ENCODE measurements at regions not wholly inside any gene's neighbourhood (a gene's known extent, or its start where the extent isn't known, plus 50 kb on each side); places are given as distances from the start of the nearest gene placed in this dataset.

DNA sequence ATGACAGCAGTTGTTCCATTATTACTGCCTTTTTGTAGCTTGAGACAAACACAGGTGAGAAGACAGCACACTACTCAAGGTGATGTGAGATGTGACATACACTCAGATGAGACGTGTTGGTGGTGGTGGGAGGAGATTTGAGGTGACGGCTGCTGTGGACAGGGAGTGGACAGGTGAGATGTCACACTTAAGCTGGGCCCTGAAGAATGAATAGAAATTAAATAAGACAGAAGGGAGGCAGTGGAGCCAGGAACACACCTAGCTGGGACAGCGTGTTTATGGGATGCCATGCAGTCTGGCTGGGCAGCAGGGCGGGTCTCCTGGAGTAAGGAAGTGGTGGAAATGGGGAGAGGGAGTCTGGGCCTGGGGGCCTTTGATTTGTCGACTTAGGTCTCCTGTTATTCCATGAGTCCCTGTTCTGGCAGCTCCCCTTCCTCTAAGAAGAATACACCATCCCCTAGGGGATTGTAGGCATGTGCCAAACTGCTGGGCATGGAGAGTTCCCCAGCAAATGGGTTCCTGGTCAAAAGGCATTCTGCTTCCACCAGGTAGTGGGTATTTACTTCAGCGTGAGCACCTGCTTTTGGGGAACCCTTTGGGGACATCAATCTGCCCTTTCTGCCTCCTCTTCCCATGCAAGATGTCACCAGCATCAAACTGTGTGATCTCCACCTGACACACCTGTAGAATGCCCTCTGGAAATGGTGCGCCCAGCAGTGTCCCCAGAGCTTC lies 71.2 kb upstream of the ESRRB start:
- H2AFZ ChIP-seq (ENCODE audit: low read length): no peak overlapping the region
- no peak for DNase-seq (ENCODE audit: insufficient read length, low spot score, missing footprints)
- no peaks in the 10 kb centered on the region for H3K4me1 ChIP-seq (ENCODE audit: insufficient read depth, low read length)
- H3K4me3 ChIP-seq (ENCODE audit: insufficient read depth, low read length): no peak overlapping the region
- no peaks in the 10 kb centered on the region for H3K27me3 ChIP-seq (ENCODE audit: insufficient read depth, low read length)
- H3K79me2 ChIP-seq (ENCODE audit: insufficient read depth, low read length): no peaks in the 10 kb centered on the region
- no peak for TF ChIP-seq CTCF (IDR thresholded peaks at IDR 0.05; ENCODE audit: extremely low read depth, low read depth, low read length)
- H3K36me3 ChIP-seq (ENCODE audit: insufficient read depth, low read length): no peaks in the 10 kb centered on the region
- no peaks in the 10 kb centered on the region for H3K9me3 ChIP-seq (ENCODE audit: low read depth, low read length)
- H3K27ac ChIP-seq (ENCODE audit: low read depth, low read length): no peak overlapping the region
- H4K20me1 ChIP-seq (ENCODE audit: insufficient read depth, low read length): no peaks in the 10 kb centered on the region
- H3K4me2 ChIP-seq (ENCODE audit: insufficient read depth, low read length): no peak overlapping the region

- no peak for TF ChIP-seq CTCF (IDR thresholded peaks at IDR 0.05; ENCODE audit: extremely low read depth, low read depth, low read length)
Observed at GRCh38 chr14:76305268-76305826, 70.6 kb upstream of the ESRRB start.

DNA sequence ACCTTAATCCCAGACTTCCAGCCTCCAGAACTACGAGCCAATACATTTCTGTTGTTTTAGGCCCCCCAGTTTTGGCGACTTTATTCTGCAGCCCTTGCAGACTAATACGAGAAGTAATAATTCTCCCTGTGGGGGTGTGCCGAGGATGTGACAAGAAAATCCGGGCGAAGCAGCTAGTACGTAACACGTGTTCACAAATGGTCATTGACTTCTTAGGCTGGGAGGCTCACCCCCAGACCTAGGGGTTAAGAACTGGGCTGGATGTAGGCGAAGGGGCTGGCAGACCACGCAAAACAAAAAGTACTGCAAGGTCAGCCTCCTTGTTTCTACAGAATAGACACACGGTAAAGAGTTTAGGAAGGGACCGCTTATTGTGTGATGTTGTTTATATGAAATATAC lies 69.8 kb upstream of the ESRRB start:
- no peak overlapping the region for H2AFZ ChIP-seq (ENCODE audit: low read length)
- no peak for TF ChIP-seq CTCF (IDR thresholded peaks at IDR 0.05; ENCODE audit: extremely low read depth, low read depth, low read length)
- H3K4me3 ChIP-seq (ENCODE audit: insufficient read depth, low read length): no peak overlapping the region
- no peaks in the 10 kb centered on the region for H3K9me3 ChIP-seq (ENCODE audit: low read depth, low read length)
- no peak overlapping the region for H3K27ac ChIP-seq (ENCODE audit: low read depth, low read length)
- H3K36me3 ChIP-seq (ENCODE audit: insufficient read depth, low read length): no peaks in the 10 kb centered on the region
- H3K27me3 ChIP-seq (ENCODE audit: insufficient read depth, low read length): peaks cover 11% of the 10 kb centered on the region
- DNase-seq (ENCODE audit: insufficient read length, low spot score, missing footprints): no peak
- no peak overlapping the region for H3K4me2 ChIP-seq (ENCODE audit: insufficient read depth, low read length)
- no peaks in the 10 kb centered on the region for H3K4me1 ChIP-seq (ENCODE audit: insufficient read depth, low read length)
- H4K20me1 ChIP-seq (ENCODE audit: insufficient read depth, low read length): no peaks in the 10 kb centered on the region
- H3K79me2 ChIP-seq (ENCODE audit: insufficient read depth, low read length): no peaks in the 10 kb centered on the region

More at GRCh38 chr14:76305268-76305826, 70.6 kb upstream of the ESRRB start:
- H3K27ac ChIP-seq (ENCODE audit: low read depth, low read length): no peak overlapping the region
- peaks cover 5% of the 10 kb centered on the region for H3K27me3 ChIP-seq (ENCODE audit: insufficient read depth, low read length)
- no peak overlapping the region for H3K4me2 ChIP-seq (ENCODE audit: insufficient read depth, low read length)
- H3K36me3 ChIP-seq (ENCODE audit: insufficient read depth, low read length): no peaks in the 10 kb centered on the region
- no peak for DNase-seq (ENCODE audit: insufficient read length, low spot score, missing footprints)
- H2AFZ ChIP-seq (ENCODE audit: low read length): no peak overlapping the region
- H4K20me1 ChIP-seq (ENCODE audit: insufficient read depth, low read length): no peaks in the 10 kb centered on the region
- H3K4me1 ChIP-seq (ENCODE audit: insufficient read depth, low read length): no peaks in the 10 kb centered on the region
- H3K4me3 ChIP-seq (ENCODE audit: insufficient read depth, low read length): no peak overlapping the region
- H3K9me3 ChIP-seq (ENCODE audit: low read depth, low read length): no peaks in the 10 kb centered on the region
- H3K79me2 ChIP-seq (ENCODE audit: insufficient read depth, low read length): no peaks in the 10 kb centered on the region

All from osteoblast (primary cell).